HFF-Myc (cell line): ENCODE measurements at regions not wholly inside any gene's neighbourhood (a gene's known extent, or its start where the extent isn't known, plus 50 kb on each side); places are given as distances from the start of the nearest gene placed in this dataset.

Source experiments
- DNase-seq: peaks from one replicate; pipeline ENCODE4 v3.0.0-alpha.2; 2011; ENCODE audit warnings: low read depth; ENCODE audit errors: extremely low read depth
- H3K4me3 ChIP-seq: replicated peaks from 2 replicates; pipeline ENCODE4 v1.5.1; 2011; ENCODE audit warnings: low read depth, mild to moderate bottlenecking, control low read depth, low read length
- CTCF ChIP-seq: IDR thresholded peaks from 2 replicates; pipeline ENCODE4 v1.5.1; 2012; ENCODE audit warnings: mild to moderate bottlenecking, low read depth, low read length, control low read depth; ENCODE audit errors: missing control alignments

GRCh38 chr2:57450170-57450569 is 596.4 kb upstream of the VRK2 start:
- H3K4me3 ChIP-seq, result no peak overlapping the region
- TF ChIP-seq CTCF, result no peak
- no peak for DNase-seq

GRCh38 chr2:57452634-57453033 is 594.0 kb upstream of the VRK2 start:
- no peak for DNase-seq
- H3K4me3 ChIP-seq, result no peak overlapping the region
- TF ChIP-seq CTCF, result no peak

GRCh38 chr2:57453945-57454344 is 592.7 kb upstream of the VRK2 start:
- no peak for TF ChIP-seq CTCF
- no peak overlapping the region for H3K4me3 ChIP-seq
- no peak for DNase-seq

- DNase-seq, result no peak
- no peak overlapping the region for H3K4me3 ChIP-seq
- no peak for TF ChIP-seq CTCF
These were observed 586.0 kb upstream of the VRK2 start for GRCh38 chr2:57460396-57461276.

- H3K4me3 ChIP-seq, result no peak overlapping the region
- no peak for DNase-seq
- TF ChIP-seq CTCF, result no peak
These were observed 585.0 kb upstream of the VRK2 start for GRCh38 chr2:57461624-57462023.

- no peak overlapping the region for H3K4me3 ChIP-seq
- TF ChIP-seq CTCF, result no peak
- no peak for DNase-seq
These were observed 581.5 kb upstream of the VRK2 start for GRCh38 chr2:57465067-57465466.

GRCh38 chr2:57465967-57466366 is 580.6 kb upstream of the VRK2 start:
- H3K4me3 ChIP-seq, result no peak overlapping the region
- TF ChIP-seq CTCF, result no peak

More at GRCh38 chr2:57465967-57466366, 580.6 kb upstream of the VRK2 start:
- DNase-seq, result no peak
